GM21786 (cell line): ENCODE measurements at regions not wholly inside any gene's neighbourhood (a gene's known extent, or its start where the extent isn't known, plus 50 kb on each side); places are given as distances from the start of the nearest gene placed in this dataset.
A peak's percentile ranks its signal among the peaks of the same experiment; 100 is the strongest.
"Not testable (repeated sequence)": the region's sequence is repeated elsewhere in the genome, so short reads cannot be mapped to it uniquely, and the experiment has no call there.

Experiments
- ATAC-seq: cut with Tn5 transposase; IDR thresholded peaks from one replicate; pipeline ENCODE4 v1.9.1; 2021; ENCODE audit not compliant: unreplicated experiment

DNA sequence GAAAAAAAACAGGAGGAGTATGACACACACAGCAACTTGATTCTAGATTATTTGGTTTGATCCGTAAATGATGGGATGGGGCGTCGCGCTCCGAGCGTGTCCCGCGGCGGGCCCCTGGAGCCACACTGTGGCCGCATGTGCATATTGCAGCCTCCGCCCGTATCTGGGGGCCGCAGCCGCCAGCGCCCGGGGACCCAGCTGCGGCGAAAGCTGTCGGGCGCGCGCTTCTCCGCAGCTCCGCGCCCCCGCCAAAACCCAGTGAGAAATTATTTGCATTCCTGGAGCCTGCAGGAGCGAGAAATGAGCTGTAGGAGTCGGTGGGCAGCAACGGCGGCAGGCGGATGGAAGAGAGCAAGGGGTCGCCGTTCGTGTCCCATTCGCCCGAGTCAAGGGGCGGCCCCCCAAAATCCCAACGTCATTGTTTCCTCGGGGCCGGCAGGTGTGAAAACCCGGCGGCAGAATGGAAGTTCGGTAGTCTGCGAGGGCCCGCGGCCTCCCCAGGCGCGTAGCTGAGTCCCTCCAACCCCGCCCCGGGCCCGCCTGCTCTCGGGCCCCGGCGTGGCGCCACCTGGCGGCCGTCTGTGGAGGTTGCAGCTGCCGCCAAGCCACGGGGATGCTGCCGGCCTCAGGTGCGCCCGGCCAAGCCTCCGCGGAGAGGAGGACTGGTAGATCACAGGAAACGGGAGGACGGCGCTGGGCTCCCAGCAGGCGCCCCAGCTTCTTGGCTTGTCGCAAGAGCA lies 86.8 kb downstream of the FAM72B start:
- ATAC-seq: peak; percentile 85

- ATAC-seq: not testable (repeated sequence)
Observed at GRCh38 chr1:121097867-121098215, 86.3 kb downstream of the FAM72B start.

GRCh38 chr1:121109025-121109424 lies 75.1 kb downstream of the FAM72B start:
- not testable (repeated sequence) for ATAC-seq

GRCh38 chr1:121116522-121117297 lies 67.4 kb downstream of the FAM72B start:
- ATAC-seq: not testable (repeated sequence)

GRCh38 chr1:121117298-121117611 lies 66.9 kb downstream of the FAM72B start:
- ATAC-seq: not testable (repeated sequence)

DNA sequence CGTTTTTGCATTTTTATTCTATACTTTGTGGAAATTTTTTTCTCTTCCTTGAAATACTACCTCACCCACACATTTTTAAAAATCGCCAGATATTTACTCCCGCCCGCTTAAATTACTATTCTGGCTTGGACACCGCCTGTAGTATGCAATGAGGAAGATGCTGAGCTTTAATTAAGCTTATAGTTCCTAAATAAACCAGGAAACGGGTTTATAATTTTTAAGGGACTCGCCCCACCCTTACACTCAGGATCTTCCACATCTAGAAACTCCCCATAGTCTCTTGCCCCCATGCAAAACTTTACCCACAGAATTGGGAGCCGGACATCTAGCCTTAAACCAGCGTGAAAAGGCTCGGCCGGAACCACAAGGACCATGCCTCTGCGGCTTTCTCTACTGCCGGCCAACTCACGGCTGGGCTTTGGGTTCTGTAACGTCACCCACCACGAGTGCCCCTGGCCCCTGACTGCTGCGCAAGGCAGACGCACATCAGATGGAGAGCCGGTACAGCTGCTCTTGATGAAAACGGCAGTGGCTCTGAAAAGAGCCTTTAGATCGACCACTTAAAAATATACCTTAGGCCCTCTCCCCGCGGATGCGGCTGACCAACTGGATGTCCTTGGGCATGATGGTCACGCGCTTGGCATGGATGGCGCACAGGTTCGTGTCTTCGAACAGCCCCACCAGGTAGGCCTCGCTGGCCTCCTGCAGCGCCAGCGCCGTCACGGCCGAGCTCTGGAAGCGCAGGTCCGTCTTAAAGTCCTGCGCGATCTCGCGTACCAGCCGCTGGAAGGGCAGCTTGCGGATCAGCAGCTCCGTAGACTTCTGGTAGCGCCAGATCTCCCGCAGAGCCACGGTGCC lies 66.3 kb downstream of the FAM72B start:
- not testable (repeated sequence) for ATAC-seq
